HEK293 (cell line): ENCODE measurements at regions not wholly inside any gene's neighbourhood (a gene's known extent, or its start where the extent isn't known, plus 50 kb on each side); places are given as distances from the start of the nearest gene placed in this dataset.

Experiments used
- TCF7L2 ChIP-seq: IDR thresholded peaks from 2 replicates; pipeline ENCODE4 v1.6.1; 2011; ENCODE audit warnings: low read depth, mild to moderate bottlenecking, inconsistent platforms, low read length, moderate library complexity, borderline replicate concordance
- TRIM28 ChIP-seq: IDR thresholded peaks from 2 replicates; pipeline ENCODE4 v1.6.1; 2011; ENCODE audit warnings: low read length, control low read depth, borderline replicate concordance
- ZBTB17 ChIP-seq: fragments of 450-650 bp; formaldehyde crosslinking; IDR thresholded peaks from 2 replicates; pipeline ENCODE4 v1.5.1; 2016; ENCODE audit warnings: missing biosample characterization, missing genetic modification characterization
- ZBTB20 ChIP-seq: fragments of 450-650 bp; formaldehyde crosslinking; IDR thresholded peaks from 2 replicates; pipeline ENCODE4 v1.5.1; 2016; ENCODE audit warnings: missing biosample characterization, missing genetic modification characterization
- ZEB2 ChIP-seq: fragments of 450-650 bp; formaldehyde crosslinking; IDR thresholded peaks from 2 replicates; pipeline ENCODE4 v1.5.1; 2016; ENCODE audit warnings: missing biosample characterization, missing genetic modification characterization
- ZNF140 ChIP-seq: fragments of 450-650 bp; formaldehyde crosslinking; IDR thresholded peaks from 2 replicates; pipeline ENCODE4 v1.5.1; 2016; ENCODE audit warnings: missing biosample characterization, missing genetic modification characterization
- ZNF248 ChIP-seq: fragments of 450-650 bp; formaldehyde crosslinking; IDR thresholded peaks from 2 replicates; pipeline ENCODE4 v1.5.1; 2017; ENCODE audit warnings: missing biosample characterization, missing genetic modification characterization
- ZNF530 ChIP-seq: fragments of 450-650 bp; formaldehyde crosslinking; IDR thresholded peaks from 2 replicates; pipeline ENCODE4 v1.5.1; 2016; ENCODE audit warnings: low read depth, missing biosample characterization, missing genetic modification characterization
- ZNF561 ChIP-seq: fragments of 450-650 bp; IDR thresholded peaks from 2 replicates; pipeline ENCODE4 v1.5.1; 2018; ENCODE audit warnings: missing biosample characterization, missing genetic modification characterization, borderline replicate concordance
- ZNF621 ChIP-seq: fragments of 450-650 bp; formaldehyde crosslinking; IDR thresholded peaks from 2 replicates; pipeline ENCODE4 v1.5.1; 2017; ENCODE audit warnings: missing biosample characterization, missing genetic modification characterization
- TF ChIP-seq, protein P1 (sequence below): fragments of 450-650 bp; formaldehyde crosslinking; IDR thresholded peaks from 2 replicates; pipeline ENCODE4 v1.5.1; 2017; ENCODE audit warnings: missing biosample characterization, missing genetic modification characterization
- TF ChIP-seq, protein P2 (sequence below): fragments of 450-650 bp; formaldehyde crosslinking; IDR thresholded peaks from 2 replicates; pipeline ENCODE4 v1.5.1; 2016; ENCODE audit warnings: missing biosample characterization, missing genetic modification characterization
- TF ChIP-seq, protein P3 (sequence below): fragments of 450-650 bp; IDR thresholded peaks from 2 replicates; pipeline ENCODE4 v1.5.1; 2018; ENCODE audit warnings: missing biosample characterization, missing genetic modification characterization
- TF ChIP-seq, protein P4 (sequence below): fragments of 450-650 bp; formaldehyde crosslinking; IDR thresholded peaks from 2 replicates; pipeline ENCODE4 v1.5.1; 2016; ENCODE audit warnings: missing biosample characterization, missing genetic modification characterization, low read depth
- TF ChIP-seq, protein P5 (sequence below): fragments of 450-650 bp; formaldehyde crosslinking; IDR thresholded peaks from 2 replicates; pipeline ENCODE4 v1.5.1; 2017; ENCODE audit warnings: missing biosample characterization, missing genetic modification characterization
- TF ChIP-seq, protein P6 (sequence below): fragments of 450-650 bp; formaldehyde crosslinking; IDR thresholded peaks from 2 replicates; pipeline ENCODE4 v1.5.1; 2016; ENCODE audit warnings: missing biosample characterization, missing genetic modification characterization
- TF ChIP-seq, protein P7 (sequence below): fragments of 450-650 bp; formaldehyde crosslinking; conservative IDR thresholded peaks from 2 replicates; pipeline ENCODE4 v1.5.1; 2016; ENCODE audit warnings: low read depth, missing biosample characterization, missing genetic modification characterization

DNA sequence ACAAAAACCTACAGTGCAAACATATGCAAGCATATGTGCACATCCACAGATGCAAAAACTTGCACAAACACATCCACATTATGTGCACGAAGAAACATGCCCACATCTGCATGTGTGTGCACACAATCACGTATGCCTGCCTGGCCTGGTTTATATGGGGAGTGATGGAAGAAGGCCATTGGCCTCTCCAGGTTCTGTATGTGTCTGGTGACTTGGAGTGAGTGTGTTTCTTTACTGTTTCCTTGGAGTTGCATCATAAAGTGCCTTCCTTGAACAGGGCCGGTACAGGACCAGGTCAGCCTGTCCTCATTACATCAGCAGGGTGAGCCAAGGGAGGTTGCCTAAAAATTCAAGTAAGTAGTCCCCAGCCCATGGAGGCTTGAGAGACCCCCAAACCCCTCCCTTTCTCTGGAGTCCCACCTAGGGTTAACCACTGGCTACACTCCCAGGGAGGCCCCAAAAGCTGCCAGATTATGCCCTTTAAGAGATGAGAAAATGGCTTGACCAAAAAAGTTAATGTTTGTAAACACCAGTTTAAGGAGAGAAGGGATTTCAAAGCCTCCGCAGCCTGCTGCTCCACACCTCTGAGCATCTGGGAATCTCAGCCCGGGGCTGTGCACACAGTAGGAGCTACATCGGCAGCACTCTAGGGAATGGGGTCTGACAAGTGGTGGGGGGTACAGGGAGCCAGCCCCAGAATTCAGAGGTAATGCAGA lies 140.8 kb downstream of the VEGFA start (continued):
- TF ChIP-seq TRIM28 = peak; percentile 14; the same call in 1 of the 2 replicates
- TF ChIP-seq TCF7L2 = no peak
- TF ChIP-seq ZNF140 = no peak
- TF ChIP-seq, protein P1, sequence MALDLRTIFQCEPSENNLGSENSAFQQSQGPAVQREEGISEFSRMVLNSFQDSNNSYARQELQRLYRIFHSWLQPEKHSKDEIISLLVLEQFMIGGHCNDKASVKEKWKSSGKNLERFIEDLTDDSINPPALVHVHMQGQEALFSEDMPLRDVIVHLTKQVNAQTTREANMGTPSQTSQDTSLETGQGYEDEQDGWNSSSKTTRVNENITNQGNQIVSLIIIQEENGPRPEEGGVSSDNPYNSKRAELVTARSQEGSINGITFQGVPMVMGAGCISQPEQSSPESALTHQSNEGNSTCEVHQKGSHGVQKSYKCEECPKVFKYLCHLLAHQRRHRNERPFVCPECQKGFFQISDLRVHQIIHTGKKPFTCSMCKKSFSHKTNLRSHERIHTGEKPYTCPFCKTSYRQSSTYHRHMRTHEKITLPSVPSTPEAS = peak; percentile 82
- TF ChIP-seq ZNF530 = no peak
- TF ChIP-seq ZEB2 (tag by site-specific recombination) = 0 out of 2 replicates have a peak, but pooled peaks have one; percentile 27
- TF ChIP-seq, protein P2, sequence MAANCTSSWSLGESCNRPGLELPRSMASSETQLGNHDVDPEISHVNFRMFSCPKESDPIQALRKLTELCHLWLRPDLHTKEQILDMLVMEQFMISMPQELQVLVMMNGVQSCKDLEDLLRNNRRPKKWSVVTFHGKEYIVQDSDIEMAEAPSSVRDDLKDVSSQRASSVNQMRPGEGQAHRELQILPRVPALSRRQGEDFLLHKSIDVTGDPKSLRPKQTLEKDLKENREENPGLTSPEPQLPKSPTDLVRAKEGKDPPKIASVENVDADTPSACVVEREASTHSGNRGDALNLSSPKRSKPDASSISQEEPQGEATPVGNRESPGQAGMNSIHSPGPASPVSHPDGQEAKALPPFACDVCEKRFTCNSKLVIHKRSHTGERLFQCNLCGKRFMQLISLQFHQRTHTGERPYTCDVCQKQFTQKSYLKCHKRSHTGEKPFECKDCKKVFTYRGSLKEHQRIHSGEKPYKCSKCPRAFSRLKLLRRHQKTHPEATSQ (tag by site-specific recombination) = no peak
- TF ChIP-seq, protein P3, sequence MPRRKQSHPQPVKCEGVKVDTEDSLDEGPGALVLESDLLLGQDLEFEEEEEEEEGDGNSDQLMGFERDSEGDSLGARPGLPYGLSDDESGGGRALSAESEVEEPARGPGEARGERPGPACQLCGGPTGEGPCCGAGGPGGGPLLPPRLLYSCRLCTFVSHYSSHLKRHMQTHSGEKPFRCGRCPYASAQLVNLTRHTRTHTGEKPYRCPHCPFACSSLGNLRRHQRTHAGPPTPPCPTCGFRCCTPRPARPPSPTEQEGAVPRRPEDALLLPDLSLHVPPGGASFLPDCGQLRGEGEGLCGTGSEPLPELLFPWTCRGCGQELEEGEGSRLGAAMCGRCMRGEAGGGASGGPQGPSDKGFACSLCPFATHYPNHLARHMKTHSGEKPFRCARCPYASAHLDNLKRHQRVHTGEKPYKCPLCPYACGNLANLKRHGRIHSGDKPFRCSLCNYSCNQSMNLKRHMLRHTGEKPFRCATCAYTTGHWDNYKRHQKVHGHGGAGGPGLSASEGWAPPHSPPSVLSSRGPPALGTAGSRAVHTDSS (tag by site-specific recombination) = no peak
- 0 out of 2 replicates have a peak, but pooled peaks have one; percentile 42 for TF ChIP-seq ZNF621 (tag by site-specific recombination)
- 0 out of 2 replicates have a peak, but pooled peaks have one; percentile 10 for TF ChIP-seq ZBTB20 (tag by site-specific recombination)
- TF ChIP-seq ZNF248 (tag by site-specific recombination) = no peak
- TF ChIP-seq ZBTB17 (tag by site-specific recombination) = peak; percentile 67
- TF ChIP-seq, protein P4, sequence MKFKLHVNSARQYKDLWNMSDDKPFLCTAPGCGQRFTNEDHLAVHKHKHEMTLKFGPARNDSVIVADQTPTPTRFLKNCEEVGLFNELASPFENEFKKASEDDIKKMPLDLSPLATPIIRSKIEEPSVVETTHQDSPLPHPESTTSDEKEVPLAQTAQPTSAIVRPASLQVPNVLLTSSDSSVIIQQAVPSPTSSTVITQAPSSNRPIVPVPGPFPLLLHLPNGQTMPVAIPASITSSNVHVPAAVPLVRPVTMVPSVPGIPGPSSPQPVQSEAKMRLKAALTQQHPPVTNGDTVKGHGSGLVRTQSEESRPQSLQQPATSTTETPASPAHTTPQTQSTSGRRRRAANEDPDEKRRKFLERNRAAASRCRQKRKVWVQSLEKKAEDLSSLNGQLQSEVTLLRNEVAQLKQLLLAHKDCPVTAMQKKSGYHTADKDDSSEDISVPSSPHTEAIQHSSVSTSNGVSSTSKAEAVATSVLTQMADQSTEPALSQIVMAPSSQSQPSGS = peak; percentile 78
- TF ChIP-seq, protein P5, sequence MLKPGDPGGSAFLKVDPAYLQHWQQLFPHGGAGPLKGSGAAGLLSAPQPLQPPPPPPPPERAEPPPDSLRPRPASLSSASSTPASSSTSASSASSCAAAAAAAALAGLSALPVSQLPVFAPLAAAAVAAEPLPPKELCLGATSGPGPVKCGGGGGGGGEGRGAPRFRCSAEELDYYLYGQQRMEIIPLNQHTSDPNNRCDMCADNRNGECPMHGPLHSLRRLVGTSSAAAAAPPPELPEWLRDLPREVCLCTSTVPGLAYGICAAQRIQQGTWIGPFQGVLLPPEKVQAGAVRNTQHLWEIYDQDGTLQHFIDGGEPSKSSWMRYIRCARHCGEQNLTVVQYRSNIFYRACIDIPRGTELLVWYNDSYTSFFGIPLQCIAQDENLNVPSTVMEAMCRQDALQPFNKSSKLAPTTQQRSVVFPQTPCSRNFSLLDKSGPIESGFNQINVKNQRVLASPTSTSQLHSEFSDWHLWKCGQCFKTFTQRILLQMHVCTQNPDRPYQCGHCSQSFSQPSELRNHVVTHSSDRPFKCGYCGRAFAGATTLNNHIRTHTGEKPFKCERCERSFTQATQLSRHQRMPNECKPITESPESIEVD (tag by site-specific recombination) = no peak
- TF ChIP-seq ZNF561 (tag by site-specific recombination) = no peak; the same call in 1 of the 2 replicates
- TF ChIP-seq, protein P6, sequence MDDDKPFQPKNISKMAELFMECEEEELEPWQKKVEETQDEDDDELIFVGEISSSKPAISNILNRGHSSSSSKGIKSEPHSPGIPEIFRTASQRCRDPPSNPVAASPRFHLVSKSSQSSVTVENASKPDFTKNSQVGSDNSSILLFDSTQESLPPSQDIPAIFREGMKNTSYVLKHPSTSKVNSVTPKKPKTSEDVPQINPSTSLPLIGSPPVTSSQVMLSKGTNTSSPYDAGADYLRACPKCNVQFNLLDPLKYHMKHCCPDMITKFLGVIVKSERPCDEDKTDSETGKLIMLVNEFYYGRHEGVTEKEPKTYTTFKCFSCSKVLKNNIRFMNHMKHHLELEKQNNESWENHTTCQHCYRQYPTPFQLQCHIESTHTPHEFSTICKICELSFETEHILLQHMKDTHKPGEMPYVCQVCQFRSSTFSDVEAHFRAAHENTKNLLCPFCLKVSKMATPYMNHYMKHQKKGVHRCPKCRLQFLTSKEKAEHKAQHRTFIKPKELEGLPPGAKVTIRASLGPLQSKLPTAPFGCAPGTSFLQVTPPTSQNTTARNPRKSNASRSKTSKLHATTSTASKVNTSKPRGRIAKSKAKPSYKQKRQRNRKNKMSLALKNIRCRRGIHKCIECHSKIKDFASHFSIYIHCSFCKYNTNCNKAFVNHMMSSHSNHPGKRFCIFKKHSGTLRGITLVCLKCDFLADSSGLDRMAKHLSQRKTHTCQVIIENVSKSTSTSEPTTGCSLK (tag by site-specific recombination) = no peak
- TF ChIP-seq, protein P7, sequence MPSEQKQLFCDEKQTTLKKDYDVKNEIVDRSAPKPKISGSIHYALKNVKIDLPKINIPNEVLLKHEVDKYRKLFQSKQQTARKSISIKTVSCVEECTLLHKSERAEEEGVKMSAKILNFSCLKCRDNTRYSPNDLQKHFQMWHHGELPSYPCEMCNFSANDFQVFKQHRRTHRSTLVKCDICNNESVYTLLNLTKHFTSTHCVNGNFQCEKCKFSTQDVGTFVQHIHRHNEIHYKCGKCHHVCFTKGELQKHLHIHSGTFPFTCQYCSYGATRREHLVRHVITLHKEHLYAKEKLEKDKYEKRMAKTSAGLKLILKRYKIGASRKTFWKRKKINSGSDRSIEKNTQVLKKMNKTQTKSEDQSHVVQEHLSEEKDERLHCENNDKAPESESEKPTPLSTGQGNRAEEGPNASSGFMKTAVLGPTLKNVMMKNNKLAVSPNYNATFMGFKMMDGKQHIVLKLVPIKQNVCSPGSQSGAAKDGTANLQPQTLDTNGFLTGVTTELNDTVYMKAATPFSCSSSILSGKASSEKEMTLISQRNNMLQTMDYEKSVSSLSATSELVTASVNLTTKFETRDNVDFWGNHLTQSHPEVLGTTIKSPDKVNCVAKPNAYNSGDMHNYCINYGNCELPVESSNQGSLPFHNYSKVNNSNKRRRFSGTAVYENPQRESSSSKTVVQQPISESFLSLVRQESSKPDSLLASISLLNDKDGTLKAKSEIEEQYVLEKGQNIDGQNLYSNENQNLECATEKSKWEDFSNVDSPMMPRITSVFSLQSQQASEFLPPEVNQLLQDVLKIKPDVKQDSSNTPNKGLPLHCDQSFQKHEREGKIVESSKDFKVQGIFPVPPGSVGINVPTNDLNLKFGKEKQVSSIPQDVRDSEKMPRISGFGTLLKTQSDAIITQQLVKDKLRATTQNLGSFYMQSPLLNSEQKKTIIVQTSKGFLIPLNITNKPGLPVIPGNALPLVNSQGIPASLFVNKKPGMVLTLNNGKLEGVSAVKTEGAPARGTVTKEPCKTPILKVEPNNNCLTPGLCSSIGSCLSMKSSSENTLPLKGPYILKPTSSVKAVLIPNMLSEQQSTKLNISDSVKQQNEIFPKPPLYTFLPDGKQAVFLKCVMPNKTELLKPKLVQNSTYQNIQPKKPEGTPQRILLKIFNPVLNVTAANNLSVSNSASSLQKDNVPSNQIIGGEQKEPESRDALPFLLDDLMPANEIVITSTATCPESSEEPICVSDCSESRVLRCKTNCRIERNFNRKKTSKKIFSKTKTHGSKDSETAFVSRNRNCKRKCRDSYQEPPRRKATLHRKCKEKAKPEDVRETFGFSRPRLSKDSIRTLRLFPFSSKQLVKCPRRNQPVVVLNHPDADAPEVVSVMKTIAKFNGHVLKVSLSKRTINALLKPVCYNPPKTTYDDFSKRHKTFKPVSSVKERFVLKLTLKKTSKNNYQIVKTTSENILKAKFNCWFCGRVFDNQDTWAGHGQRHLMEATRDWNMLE (tag by site-specific recombination) = 0 out of 2 replicates have a peak, but pooled peaks have one; percentile 30
